ENCODE measurements at regions not wholly inside any gene's neighbourhood (a gene's known extent, or its start where the extent isn't known, plus 50 kb on each side); places are given as distances from the start of the nearest gene placed in this dataset.

DNA sequence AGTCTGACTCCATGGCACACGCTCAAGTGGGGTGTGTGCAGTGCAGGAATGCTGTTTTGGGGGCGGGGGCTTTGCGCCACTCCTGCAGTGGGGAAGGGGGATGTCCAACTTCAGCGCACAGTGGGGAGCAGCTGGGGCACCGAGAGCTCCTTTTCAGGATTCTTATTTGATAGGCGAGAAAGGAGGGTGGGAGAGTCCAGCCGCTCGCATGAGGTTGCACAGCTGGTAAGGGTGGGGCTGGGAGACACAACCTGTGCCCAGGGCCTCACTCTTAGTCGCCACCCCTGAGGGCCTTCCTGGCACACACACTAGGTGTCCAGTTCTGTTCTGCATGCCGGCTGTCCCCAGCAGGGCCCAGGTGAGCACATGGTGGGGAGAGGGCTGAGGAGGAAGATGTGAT is 190.8 kb downstream of the UQCRFS1 start:
- no peaks in the 10 kb centered on the region for H3K36me3 Mint-ChIP-seq (ENCODE audit: low read depth)
- no peak overlapping the region for H3K4me3 Mint-ChIP-seq
- TF ChIP-seq, protein P1, sequence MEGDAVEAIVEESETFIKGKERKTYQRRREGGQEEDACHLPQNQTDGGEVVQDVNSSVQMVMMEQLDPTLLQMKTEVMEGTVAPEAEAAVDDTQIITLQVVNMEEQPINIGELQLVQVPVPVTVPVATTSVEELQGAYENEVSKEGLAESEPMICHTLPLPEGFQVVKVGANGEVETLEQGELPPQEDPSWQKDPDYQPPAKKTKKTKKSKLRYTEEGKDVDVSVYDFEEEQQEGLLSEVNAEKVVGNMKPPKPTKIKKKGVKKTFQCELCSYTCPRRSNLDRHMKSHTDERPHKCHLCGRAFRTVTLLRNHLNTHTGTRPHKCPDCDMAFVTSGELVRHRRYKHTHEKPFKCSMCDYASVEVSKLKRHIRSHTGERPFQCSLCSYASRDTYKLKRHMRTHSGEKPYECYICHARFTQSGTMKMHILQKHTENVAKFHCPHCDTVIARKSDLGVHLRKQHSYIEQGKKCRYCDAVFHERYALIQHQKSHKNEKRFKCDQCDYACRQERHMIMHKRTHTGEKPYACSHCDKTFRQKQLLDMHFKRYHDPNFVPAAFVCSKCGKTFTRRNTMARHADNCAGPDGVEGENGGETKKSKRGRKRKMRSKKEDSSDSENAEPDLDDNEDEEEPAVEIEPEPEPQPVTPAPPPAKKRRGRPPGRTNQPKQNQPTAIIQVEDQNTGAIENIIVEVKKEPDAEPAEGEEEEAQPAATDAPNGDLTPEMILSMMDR (IDR thresholded peaks at IDR 0.05): no peak
- H3K4me1 Mint-ChIP-seq (ENCODE audit: low read depth): no peaks in the 10 kb centered on the region
- DNase-seq (no peak), ATAC-seq (no peak)
- H3K27me3 Mint-ChIP-seq: peaks cover 1% of the 10 kb centered on the region
- CTCF ChIA-PET: no interaction called here
- POLR2A ChIA-PET: no interaction called here
- intact Hi-C loops (cut with micrococcal nuclease): no loop called here
- H3K27ac Mint-ChIP-seq: no peak overlapping the region
- no peaks in the 10 kb centered on the region for H3K9me3 Mint-ChIP-seq

DNA sequence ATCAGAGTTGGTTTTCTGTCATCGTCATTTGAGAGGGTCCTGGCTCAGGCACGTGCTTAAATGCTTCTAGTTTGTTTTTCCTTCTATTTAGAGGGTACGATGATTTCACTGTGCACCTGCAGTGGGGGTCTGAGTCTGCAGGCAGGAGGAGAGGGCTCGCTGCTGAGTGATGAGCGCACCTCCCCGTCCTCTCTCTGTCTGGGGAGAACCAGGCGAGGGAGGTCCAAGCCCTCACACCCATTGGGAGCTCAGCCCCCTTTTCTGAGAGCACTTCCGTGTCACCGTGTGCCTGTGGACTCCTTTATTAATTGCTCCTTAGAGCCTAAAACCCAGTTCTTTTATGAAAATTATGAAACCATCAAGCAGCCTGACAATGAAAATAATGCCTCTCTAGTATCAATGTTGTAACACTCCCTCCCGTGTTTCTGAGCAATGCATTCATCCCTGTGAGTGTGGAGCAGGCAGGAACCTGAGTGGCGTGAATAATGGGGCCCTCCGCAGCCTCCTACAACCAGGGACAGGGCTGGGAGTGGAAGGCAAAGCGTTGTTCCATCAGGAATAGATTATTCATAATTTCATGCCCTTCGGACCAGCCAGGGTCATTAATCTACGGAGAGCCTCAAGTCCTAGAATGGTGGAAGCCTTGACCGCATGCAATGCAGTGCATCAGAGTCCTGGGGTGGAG is 191.6 kb downstream of the UQCRFS1 start:
- DNase-seq: no peak
- Mint-ChIP-seq H3K36me3 (ENCODE audit: low read depth) (no peaks in the 10 kb centered on the region), H3K4me3 (no peak overlapping the region), H3K27me3 (peaks cover 1% of the 10 kb centered on the region), H3K9me3 (no peaks in the 10 kb centered on the region), H3K4me1 (ENCODE audit: low read depth) (no peaks in the 10 kb centered on the region), H3K27ac (no peak overlapping the region)
- intact Hi-C loops (cut with micrococcal nuclease): no loop called here
- ChIA-PET CTCF (interaction anchor here (1.3 kb wide), 1 partner anchor 19 kb away, joined by 3 read pairs; no protein-coding TSS in a partner anchor), POLR2A (no interaction called here)
- ATAC-seq: no peak
- TF ChIP-seq, protein P1 (IDR thresholded peaks at IDR 0.05): no peak

DNA sequence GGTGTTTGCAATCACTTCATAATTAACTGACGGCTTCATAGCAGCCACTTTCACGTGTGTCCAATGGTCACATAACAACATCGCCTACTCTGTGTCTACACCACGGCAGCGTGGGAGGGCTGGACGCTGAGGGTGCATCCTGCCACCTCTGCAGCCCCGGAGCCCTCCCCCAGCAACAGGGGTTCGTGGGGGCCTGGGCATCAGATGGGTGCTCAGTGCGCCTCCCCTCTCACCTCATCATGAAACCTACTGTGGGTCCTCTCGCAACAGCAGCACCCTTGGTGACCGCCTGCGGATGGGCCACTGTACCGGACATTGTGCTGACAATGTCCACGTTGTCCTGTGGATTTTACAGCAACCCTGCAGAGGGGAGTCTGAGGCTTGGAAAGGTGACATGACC is 193.5 kb downstream of the UQCRFS1 start:
- Mint-ChIP-seq H3K27ac (no peak overlapping the region), H3K4me1 (ENCODE audit: low read depth) (no peaks in the 10 kb centered on the region), H3K27me3 (peaks cover 1% of the 10 kb centered on the region), H3K9me3 (no peaks in the 10 kb centered on the region), H3K4me3 (no peak overlapping the region), H3K36me3 (ENCODE audit: low read depth) (no peaks in the 10 kb centered on the region)
- ATAC-seq: no peak
- no peak for DNase-seq
- intact Hi-C loops (cut with micrococcal nuclease): no loop called here
- TF ChIP-seq, protein P1 (IDR thresholded peaks at IDR 0.05): no peak
- CTCF ChIA-PET: no interaction called here
- POLR2A ChIA-PET: no interaction called here

DNA sequence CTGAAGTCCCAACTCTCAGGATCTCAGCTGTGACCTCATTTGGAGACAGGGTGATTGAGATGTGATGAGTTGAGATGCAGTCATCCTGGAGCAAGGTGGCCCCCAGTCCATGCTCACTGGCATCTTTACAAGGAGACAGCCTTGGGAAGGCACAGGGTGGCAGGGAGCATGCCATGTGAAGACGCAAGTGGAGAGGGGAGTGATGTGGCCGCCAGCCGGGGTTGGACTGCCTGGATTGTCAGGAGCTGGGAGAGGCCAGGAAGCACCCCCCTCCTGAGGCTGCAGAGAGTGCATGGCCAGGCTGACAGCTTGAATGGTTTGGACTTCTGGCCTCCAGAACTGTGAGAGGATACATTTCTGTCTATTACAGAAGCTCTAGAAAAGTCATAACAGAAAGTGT is 194.4 kb downstream of the UQCRFS1 start:
- TF ChIP-seq, protein P1 (IDR thresholded peaks at IDR 0.05): no peak
- Mint-ChIP-seq H3K4me1 (ENCODE audit: low read depth) (no peaks in the 10 kb centered on the region), H3K9me3 (no peaks in the 10 kb centered on the region), H3K4me3 (no peak overlapping the region), H3K36me3 (ENCODE audit: low read depth) (no peaks in the 10 kb centered on the region), H3K27ac (no peak overlapping the region), H3K27me3 (peaks cover 1% of the 10 kb centered on the region)
- no peak for DNase-seq
- ChIA-PET CTCF (no interaction called here), POLR2A (no interaction called here)
- intact Hi-C loops (cut with micrococcal nuclease): no loop called here
- no peak for ATAC-seq

DNA sequence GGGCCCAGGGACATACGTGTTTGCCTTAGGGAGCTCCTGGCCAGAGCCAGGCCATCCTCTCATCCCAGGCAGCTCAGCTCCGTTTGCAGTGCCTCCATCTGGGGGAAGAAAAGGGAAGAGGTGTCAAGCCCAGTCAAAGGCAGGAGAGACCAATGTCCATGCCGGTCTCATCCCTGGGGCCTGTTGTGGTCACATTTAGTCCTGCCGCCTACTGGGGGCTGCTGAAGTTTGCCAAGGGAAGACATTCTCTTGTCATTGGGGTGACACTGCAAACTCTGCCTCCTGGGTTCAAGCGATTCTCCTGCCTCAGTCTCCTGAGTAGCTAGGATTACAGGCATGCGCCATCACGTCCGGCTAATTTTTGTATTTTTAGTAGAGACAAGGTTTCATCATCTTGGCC is 195.2 kb downstream of the UQCRFS1 start:
- DNase-seq (no peak), ATAC-seq (no peak)
- POLR2A ChIA-PET: interaction anchor here (1.0 kb wide), 1 partner anchor 82 kb away, joined by 3 read pairs; no protein-coding TSS in a partner anchor
- H3K36me3 Mint-ChIP-seq (ENCODE audit: low read depth): no peaks in the 10 kb centered on the region
- H3K4me1 Mint-ChIP-seq (ENCODE audit: low read depth): no peaks in the 10 kb centered on the region
- H3K9me3 Mint-ChIP-seq: no peaks in the 10 kb centered on the region
- H3K27ac Mint-ChIP-seq: no peak overlapping the region
- peaks cover 1% of the 10 kb centered on the region for H3K27me3 Mint-ChIP-seq
- TF ChIP-seq, protein P1 (IDR thresholded peaks at IDR 0.05): no peak
- CTCF ChIA-PET: no interaction called here
- H3K4me3 Mint-ChIP-seq: no peak overlapping the region
- intact Hi-C loops (cut with micrococcal nuclease): no loop called here

Measured in activated CD8-positive, alpha-beta T cell treated with anti-CD3 and anti-CD28 coated beads for 36 hours (primary cell).